ENCODE measurements at regions not wholly inside any gene's neighbourhood (a gene's known extent, or its start where the extent isn't known, plus 50 kb on each side); places are given as distances from the start of the nearest gene placed in this dataset.
"Not testable (repeated sequence)": the region's sequence is repeated elsewhere in the genome, so short reads cannot be mapped to it uniquely, and the experiment has no call there.

- DNase-seq: no peak
These were observed 104.5 kb upstream of the OPCML start for GRCh38 chr11:133636711-133637355.

DNA sequence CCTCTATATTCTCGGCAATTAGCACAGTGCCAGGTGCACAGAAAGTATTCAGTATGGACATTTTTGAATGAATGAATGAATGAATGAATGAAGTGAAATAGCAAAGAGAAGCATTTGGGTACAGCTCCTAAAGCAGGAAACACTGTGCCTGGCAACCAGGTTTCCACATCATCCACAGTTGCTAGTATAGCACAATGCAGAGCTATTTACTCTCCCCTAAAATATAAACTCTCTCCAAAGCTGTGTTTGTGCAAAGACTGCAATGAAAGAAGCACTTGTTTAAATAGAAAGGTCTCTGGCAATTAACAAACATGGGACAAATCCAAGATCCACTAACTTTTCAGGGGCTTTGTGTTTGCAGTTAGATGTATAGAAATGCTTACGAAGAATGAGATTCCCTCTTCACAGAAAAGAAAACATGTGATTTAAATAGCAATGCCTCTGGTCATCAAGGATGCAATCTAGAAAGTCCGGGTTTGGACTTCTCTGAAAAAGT is 103.0 kb upstream of the OPCML start:
- no peak for DNase-seq

- DNase-seq: not testable (repeated sequence)
These were observed 96.1 kb upstream of the OPCML start for GRCh38 chr11:133628371-133628770.

DNA sequence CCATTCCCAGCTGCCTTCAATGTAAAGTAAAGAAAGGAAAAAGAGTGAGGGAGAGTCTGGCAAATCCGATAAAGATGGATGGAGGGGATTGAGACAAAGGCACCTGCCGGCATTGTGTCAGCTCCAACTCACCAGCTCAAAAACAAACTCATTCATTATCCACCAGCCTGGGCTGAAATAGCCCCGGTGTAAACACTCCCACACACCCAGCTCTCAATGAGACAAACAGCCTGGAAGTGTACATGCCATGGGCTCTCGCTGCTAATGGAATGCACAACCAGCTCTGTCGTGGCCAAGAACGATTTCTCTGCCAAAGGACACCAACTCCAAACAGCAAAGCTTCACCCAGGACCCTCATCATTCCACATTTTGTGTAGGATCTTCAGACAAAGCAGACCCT is 89.3 kb upstream of the OPCML start:
- no peak for DNase-seq

- no peak for DNase-seq
These were observed 87.7 kb upstream of the OPCML start for GRCh38 chr11:133619973-133620372.

GRCh38 chr11:133619397-133619796 is 87.1 kb upstream of the OPCML start:
- DNase-seq: no peak

DNA sequence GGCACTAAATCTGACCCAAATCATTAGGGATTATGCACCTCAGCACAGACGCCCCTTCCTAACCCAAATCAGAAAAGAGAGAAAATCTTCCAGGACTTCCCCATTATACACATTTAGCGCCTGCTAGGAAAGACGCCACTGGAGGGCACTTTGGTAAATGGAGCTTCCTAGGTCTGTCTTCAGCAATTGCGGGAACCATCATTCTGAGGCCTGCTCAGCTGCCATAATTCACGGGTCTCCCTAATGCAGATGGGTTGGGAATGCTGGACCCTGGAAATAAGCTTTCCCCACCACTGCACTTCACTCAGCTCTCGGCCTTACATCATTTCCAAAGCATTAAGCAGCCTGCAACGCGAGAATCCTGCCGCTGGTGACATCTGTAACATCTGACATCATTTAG is 86.2 kb upstream of the OPCML start:
- DNase-seq: no peak

DNA sequence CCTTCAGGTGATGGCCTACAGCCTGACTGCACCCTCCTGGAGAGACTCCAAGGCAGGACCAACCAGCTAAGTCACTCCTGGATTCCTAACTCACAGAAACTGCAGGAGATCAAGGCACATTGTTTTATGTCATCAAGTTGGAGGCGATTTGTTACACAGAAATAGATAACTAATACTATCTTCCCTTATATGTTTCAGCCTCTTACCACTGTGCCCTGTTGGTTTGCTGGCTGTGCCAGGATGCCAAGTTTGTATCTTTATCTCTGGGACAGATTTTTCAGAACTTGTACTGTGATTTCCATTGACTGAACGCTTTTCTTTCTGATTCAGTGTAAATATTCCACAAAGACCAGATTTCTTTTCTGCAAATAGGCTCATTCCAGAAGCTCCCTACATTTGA is 76.2 kb upstream of the OPCML start:
- DNase-seq: no peak

GRCh38 chr11:133606124-133606523 is 73.8 kb upstream of the OPCML start:
- no peak for DNase-seq

DNA sequence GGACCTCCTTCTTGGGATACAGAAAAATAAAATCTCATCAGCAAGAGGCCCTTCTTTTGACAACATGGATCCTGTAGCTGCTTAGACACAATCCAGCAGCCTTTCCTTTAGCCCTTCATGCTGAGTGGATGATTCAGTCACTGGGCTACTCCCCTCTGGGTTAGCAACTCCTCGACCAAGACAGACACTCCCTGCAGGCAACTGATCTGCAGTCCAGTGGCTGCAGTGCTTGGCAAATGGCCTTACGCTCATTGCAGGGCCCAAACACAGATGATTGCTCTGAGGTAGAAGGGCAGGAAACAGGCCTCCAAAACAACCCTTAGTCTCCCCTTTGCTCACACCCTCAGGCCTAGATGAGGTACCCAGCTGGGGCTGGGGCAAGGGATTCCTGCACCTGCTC is 73.2 kb upstream of the OPCML start:
- no peak for DNase-seq

- no peak for DNase-seq
These were observed 69.3 kb upstream of the OPCML start for GRCh38 chr11:133601641-133602040.

DNA sequence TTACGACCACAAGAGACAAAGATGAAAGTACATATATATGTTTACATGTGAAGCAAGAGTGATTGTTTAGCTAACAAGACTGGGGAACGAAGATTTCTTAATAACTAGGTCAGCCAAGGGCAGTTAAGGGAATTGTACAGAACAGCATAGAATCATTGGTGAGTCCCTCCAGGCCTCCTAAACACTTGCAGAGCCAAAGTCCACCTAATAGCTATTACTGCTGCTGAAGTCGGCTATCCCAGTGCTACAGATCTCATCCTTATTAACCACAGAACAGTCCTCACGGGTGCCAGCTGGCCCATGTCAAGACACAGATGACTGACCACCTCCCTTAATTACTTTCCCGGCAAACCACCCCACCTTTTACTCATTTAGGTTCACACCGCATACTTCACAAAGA is 68.5 kb upstream of the OPCML start:
- DNase-seq: no peak

- DNase-seq: no peak
These were observed 68.0 kb upstream of the OPCML start for GRCh38 chr11:133600306-133600705.

DNA sequence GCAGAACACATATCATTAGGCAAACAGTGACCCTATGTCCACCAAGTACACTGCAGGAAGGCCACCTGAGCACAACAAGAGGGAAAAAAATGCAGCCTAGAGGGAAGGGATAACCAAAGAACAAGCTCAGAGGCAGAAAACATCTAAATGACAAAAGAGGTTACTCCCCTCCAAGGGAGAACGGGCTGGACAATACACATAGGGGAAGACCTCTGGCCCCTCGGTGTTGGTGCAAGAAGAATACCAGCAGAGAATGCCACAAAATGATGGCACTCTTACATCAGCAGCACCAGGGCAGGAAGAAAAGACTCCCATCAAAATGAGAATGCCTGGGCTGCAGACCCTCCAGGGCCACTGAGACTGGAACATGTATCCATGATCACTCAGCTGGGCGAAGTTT is 66.6 kb upstream of the OPCML start:
- DNase-seq: no peak

DNA sequence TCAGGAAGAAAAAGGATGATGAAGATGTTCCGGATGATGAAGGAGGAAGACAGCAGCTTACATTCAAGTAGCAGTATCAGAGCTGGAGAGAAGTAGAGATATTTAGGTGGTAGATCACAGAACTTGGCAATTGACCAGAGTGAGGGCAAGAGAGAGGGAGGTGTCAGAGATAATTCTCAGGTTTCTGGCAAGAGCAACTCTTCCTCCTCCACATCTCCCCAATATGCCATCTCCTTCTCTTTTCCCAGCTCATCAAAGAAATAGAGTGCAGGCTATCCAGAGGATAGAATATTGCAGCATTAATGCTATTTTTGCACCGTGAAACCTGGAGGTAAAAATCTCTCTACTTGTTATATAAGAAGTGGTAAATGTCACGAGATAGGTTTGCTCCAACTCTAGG is 64.9 kb upstream of the OPCML start:
- DNase-seq: no peak

GRCh38 chr11:133595998-133596590 is 63.8 kb upstream of the OPCML start:
- DNase-seq: no peak

GRCh38 chr11:133593036-133593435 is 60.7 kb upstream of the OPCML start:
- DNase-seq: no peak

DNA sequence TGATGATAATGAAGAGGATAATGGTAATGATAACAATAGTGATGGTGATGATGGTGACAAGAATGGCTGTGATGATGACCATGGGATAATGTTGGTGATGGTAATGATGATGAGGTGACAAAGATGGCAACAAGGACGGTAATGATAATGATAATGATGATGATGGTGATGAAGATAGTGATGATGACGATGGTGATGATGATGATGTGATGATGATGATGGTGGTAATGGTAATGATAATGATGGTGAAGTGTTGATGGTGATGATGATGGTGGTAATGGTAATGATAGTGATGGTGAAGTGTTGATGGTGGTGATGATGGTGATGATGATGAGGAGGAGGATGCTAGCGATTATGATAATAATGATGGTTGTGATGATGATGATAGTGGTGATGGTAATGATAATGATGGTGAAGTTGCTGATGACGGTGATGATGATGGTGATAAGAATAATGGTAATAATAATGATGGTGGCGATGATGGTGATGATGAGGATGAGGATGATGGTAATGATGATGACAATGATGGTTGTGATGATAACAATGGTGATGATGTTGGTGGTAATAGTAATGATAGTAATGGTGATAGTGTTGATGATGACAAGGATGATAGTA is 54.7 kb upstream of the OPCML start:
- no peak for DNase-seq

DNA sequence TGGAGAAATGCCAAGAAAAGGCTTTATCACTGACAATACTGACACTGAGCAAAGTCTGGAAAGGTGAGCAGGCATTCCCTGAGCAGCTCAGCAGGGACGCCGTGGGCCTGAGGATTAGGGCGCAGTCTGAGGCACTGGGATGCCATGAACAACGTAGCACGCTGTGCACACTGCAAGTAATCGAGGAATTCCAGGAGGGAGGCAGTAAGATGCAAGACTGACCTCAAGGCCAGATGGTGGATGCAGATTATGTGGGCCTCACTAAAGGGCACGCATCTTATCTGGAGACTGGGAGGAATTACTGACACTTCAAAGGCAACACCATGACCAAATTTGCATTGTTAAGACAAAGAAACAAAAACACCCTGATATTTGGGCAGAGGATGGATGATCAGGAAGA is 50.4 kb upstream of the OPCML start:
- no peak for DNase-seq

- DNase-seq: no peak
These were observed 50.0 kb upstream of the OPCML start for GRCh38 chr11:133582326-133582725.

Measured in hindlimb muscle (tissue), 1 donor.